ENCODE measurements at regions not wholly inside any gene's neighbourhood (a gene's known extent, or its start where the extent isn't known, plus 50 kb on each side); places are given as distances from the start of the nearest gene placed in this dataset.
"Not testable (repeated sequence)": the region's sequence is repeated elsewhere in the genome, so short reads cannot be mapped to it uniquely, and the experiment has no call there.

DNA sequence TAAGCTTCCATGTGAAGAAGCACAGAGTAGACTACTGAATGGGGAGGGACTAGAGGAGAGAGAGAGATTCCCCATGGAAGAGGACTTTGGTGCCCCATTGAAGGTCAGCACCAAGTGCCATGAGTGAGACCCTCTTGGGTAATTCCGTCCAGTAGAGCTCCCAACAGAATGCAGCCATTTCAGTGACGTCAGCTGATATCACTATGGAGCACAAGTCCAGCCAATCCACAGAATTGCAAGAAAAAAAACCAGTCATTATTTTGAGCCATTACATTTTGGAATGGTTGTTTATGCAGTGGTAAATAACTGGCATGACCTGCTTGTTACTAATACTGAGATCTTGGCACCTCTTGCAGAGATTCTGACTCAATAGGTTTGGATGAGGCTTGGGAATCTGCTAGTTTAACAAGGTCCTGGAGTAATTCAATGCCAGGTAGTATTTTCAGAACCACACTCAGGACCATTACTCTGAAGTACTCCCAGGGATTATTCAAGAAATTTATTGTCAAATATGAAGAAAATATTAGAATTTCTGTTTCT, 52.6 kb upstream of the SP8 start:
- FAIRE-seq (no peak), DNase-seq (ENCODE audit: low spot score in 2 of 2) (no peak)

DNA sequence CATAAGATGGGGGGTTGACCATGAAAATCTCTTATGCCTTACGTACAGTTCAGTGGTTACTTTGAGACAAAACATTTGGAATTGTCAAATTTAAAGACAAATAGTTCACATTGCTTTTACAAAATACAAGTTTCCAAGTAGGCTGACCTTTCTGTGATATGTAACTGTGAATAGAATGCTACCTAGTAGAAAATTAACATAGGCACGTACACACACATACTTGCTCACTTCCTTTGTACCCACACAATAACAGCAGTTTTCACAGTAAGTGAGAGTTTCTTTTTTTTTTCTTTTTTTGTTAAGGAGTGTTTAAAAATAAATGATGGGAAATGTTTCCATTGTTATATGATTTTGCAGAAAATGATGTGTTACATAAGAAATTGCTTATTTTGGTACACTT, 53.3 kb upstream of the SP8 start:
- FAIRE-seq: no peak
- no peak for DNase-seq (ENCODE audit: low spot score in 2 of 2)

- DNase-seq (ENCODE audit: low spot score in 2 of 2) (no peak), FAIRE-seq (no peak)
Observed at GRCh38 chr7:20846791-20847190, 60.1 kb upstream of the SP8 start.

DNA sequence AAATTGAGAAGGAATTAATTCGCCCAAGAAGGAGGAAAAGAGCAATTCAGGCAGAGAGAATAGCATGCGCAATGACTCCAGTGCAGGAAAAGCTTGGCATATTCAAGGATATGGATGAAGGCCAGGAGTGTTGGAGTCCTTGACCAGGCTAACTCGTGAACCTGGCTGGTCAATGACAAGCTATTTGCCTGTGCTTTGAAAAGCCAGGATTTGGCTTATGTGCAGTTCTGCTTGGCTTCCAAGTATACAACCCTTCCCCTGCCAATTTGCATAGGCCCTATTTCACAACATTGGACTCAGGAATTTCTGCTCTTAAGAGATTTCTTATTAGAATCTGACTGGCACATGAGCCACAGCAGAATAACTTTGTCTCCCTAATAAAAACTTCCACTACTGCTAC, 72.3 kb upstream of the SP8 start:
- peak in 1 of 2 donors; percentile 9 for DNase-seq (ENCODE audit: low spot score in 2 of 2)

GRCh38 chr7:20861468-20861867, 74.8 kb upstream of the SP8 start:
- DNase-seq (ENCODE audit: low spot score in 2 of 2) (no peak), FAIRE-seq (no peak)

More for the DNA sequence above, 72.3 kb upstream of the SP8 start:
- FAIRE-seq: no peak

- FAIRE-seq (no peak), DNase-seq (ENCODE audit: low spot score in 2 of 2) (no peak)
Observed at GRCh38 chr7:20862554-20862953, 75.9 kb upstream of the SP8 start.

- DNase-seq (ENCODE audit: low spot score in 2 of 2) (no peak), FAIRE-seq (no peak)
Observed at GRCh38 chr7:20864221-20864620, 77.5 kb upstream of the SP8 start.

DNA sequence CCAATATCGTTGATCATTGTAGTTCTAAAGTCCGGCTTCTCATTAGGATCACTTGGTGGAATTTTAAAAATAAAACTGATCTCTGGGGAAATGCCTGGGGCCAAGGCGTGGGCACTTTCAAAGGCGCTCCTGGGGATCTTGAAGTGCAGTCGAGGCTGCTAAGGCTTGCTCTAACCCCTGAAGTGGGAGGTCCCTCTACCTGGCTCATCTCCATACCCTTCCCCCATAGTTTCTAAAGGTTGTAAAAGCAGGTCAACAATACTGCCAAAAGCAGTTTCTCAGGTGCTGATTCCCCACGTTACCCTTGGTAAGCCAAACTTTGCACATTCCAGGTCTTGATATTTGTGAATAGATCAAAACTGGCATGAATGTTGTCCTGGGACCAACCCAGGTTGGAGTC, 79.0 kb upstream of the SP8 start:
- FAIRE-seq (no peak), DNase-seq (ENCODE audit: low spot score in 2 of 2) (no peak)

GRCh38 chr7:20870977-20871376, 84.3 kb upstream of the SP8 start:
- DNase-seq (ENCODE audit: low spot score in 2 of 2) (no peak), FAIRE-seq (no peak)

DNA sequence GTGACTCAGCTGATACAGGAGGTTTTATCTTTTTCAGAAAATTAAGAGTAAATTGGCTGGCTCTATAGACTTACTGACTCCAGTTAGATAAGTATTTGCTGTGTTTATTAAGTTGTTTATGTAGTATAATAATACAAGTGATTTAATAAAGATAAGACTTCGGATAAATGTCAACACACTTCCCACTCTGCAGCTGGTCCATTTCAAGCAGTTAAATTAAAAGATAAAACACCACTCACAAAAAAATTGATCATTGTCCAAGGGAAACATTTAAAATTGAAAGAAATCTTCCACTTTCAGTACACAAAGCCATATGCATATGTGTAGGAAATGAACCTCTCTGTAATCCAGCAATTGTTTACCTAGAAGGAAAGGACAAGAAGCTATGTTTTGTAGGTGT, 106.1 kb upstream of the SP8 start:
- FAIRE-seq: no peak

DNA sequence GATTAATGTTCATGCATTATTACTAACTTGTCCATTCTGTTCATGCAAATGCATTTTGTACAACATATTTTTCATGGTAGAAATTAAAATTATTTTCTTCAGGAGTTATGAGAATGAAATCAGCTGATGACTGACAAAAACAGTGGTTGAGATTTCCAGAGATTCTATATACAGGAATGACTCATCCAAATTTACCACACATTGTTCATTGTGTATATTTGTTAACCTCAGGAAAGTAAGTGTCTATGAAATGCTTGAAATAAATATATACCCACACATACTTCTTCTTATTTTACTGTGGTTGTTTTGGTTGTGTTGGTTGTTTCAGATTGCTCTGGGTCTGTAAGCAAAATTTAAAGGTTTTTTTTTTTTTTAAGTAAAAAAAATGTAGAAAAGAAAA, 108.1 kb upstream of the SP8 start:
- FAIRE-seq: no peak
- no peak for DNase-seq (ENCODE audit: low spot score in 2 of 2)

More for the DNA sequence above, 106.1 kb upstream of the SP8 start:
- no peak for DNase-seq (ENCODE audit: low spot score in 2 of 2)

GRCh38 chr7:20895563-20895962, 108.9 kb upstream of the SP8 start:
- DNase-seq (ENCODE audit: low spot score in 2 of 2): no peak
- no peak for FAIRE-seq

DNA sequence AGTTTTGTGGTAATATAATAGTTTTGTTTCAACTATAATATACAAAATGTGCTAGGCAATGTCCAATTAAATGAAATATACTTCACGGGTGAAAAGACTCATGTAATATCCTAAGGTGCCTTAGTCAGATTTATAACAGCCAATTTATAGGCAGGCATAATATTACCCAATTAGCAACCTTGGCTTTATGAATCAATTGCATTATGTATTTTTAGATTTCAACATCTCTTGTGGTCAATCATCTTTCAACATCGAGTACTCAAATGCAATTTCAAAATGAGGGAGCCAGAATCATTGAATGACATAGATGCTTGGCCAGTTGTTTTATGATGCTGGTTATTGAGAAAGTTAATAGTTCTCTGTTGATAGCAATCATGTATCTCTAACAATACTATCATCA, 110.3 kb upstream of the SP8 start:
- FAIRE-seq: no peak
- no peak for DNase-seq (ENCODE audit: low spot score in 2 of 2)

GRCh38 chr7:20906801-20907453, 120.2 kb upstream of the SP8 start:
- DNase-seq (ENCODE audit: low spot score in 2 of 2) (no peak), FAIRE-seq (no peak)

DNA sequence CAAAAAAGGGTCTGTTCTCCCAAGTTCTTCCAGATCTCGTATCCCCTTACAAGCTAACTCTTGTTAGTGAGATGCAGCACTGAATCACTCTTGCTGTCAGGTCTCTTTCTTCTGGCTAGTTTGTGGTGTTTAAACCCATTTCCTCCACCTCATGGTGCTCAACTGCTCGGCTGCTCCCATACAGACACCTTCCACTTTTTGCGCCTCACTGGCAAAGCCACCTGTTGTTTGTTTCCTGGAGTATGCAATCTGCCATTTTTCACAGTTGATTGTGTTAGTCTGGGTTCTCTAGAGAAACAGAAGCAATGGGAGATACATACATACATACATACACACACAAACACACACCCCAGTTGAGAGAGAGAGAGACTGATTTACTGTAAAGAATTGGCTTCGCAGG, 124.4 kb upstream of the SP8 start:
- DNase-seq (ENCODE audit: low spot score in 2 of 2) (no peak), FAIRE-seq (no peak)

- DNase-seq (ENCODE audit: low spot score in 2 of 2) (no peak), FAIRE-seq (no peak)
Observed at GRCh38 chr7:20913853-20914252, 127.2 kb upstream of the SP8 start.

DNA sequence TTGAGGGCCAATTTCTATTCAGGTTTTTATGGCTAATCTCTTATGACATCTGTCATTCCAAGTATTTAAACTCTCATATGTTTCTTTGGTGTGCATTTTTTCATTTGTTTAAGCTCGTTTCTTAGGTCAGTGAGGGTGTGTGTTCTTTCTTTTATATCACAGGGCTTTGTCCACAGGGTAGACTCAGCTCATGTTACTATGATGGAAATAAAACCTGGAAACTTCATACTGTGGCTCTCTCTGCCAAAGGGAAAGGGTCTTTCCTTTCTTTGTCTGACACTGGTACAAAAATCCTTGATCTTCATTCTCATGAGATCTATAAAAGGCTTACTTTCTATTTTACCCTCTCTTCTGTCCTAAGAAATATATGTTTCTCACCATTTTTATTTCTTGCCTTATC, 129.6 kb upstream of the SP8 start:
- FAIRE-seq: no peak
- no peak for DNase-seq (ENCODE audit: low spot score in 2 of 2)

DNA sequence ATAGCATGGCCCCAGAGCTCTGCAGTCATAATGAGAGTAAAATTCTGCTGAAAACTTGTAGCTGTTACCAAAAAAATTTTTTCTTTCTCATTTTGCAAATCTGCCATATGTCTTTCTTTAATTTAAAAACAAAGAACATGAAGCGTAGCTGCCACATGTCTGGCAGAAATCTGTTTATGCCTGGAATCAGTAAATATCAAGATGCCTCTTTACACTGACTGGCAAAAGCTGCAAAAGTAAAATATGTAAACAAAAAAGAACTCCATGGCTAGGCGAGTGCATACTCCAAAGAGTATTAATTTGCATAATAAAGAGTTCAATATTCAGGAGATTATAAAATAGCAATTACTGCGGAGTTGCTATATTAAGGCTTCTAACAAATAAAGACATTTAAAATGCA, 130.9 kb upstream of the SP8 start:
- DNase-seq (ENCODE audit: low spot score in 2 of 2): no peak
- no peak for FAIRE-seq

DNA sequence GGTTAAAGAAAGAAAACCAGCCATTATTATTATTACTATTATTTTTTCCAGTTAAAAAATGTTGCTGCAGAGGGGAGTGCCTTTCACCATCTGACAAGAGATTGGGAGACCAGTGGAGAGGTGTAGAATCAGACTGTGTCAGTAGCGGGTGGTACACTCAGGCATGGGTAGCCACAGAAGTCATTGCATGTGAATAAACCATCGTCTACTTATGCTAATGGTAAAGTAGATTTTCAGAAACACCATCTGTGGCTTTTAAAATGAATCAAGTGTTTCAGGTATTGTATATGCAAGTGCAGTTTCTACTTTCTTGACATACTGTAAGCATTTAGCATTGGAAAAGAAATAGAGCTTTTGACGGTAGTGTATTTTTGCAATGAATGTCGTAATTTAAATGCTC, 131.5 kb upstream of the SP8 start:
- DNase-seq (ENCODE audit: low spot score in 2 of 2): no peak
- no peak for FAIRE-seq

DNA sequence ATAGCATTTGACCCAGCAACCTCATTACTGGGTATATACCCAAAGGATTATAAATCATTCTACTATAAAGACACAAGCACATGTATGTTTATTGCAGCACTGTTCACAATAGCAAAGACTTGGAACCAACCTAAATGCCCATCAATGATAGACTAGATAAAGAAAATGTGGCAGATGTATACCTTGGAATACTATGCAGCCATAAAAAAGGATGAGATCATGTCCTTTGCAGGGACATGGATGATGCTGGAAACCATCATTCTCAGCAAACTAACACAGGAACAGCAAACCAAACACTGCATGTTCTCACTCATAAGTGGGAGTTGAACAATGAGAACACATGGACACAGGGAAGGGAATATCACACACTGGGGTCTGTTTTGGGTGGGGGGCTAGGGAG, 140.5 kb upstream of the SP8 start:
- DNase-seq (ENCODE audit: low spot score in 2 of 2); FAIRE-seq: not testable (repeated sequence)

DNA sequence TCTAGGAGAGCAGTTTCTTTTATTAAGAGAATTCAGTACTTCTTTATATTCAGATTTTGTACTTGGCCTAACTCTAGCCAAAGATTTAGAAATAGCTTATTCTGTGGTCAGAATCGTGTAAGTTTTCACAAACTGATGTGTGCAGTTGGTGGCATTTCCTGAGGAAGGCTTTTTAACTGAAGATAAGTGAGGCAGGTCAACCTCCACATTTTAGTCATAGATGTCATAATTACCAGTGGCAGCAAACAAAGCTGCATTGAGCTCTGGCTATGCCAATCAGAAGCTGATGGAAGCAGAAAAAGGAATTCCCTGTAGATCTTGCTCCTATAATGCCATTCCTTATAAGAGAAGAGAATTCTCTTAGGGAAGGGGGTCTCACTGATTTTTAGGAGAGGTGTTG, 141.3 kb upstream of the SP8 start:
- DNase-seq (ENCODE audit: low spot score in 2 of 2) (no peak), FAIRE-seq (no peak)

GRCh38 chr7:20929199-20929598, 142.5 kb upstream of the SP8 start:
- DNase-seq (ENCODE audit: low spot score in 2 of 2) (no peak), FAIRE-seq (no peak)

GRCh38 chr7:20931739-20932138, 145.1 kb upstream of the SP8 start:
- FAIRE-seq: no peak
- DNase-seq (ENCODE audit: low spot score in 2 of 2): no peak
